Activated T-helper 1 cell treated with Interleukin-2 at 50 U/mL for 16 hours (primary cell): ENCODE measurements at regions not wholly inside any gene's neighbourhood (a gene's known extent, or its start where the extent isn't known, plus 50 kb on each side); places are given as distances from the start of the nearest gene placed in this dataset.

ENCODE experiments used
- DNase-seq: peaks from one replicate; pipeline ENCODE4 v3.0.0-alpha.2; 2020; ENCODE audit warnings: low read depth

DNA sequence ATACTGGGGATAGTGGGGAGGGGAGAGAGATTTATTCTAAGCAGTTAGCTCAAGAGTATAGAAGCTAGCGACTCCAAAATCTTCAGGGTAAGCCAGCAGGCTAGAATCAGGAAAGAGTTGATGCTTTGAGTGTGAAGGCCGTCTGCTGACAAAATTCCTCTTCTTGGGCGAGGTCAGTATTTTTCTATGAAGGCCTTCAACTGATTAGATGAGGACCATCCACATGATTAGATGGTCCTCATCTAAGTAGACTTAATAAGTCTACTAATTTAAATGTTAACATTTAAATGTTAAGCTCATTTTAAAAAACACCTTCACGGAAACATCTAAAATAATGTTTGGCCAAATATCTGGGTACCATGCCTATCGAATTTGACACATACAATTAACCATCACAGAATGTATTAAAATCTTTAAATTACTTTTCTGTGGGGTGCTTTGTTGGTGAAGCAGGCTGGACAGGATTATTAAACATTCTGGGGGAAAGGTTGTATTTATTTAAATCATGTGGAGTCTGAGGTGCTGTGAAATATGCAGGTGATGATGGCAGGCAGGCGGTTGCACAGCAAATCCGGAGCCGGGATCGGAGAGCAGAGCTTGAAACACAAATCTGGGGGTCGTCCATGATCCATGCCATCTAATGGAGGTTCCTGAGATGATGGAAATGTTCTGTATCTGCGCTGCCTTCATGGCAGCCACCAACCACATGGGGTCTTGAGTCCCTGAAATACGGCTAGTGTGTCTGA, 49.8 kb upstream of the ADORA2B start:
- no peak for DNase-seq
